Cardiac muscle cell (in vitro differentiated cells and primary cell): ENCODE measurements at regions not wholly inside any gene's neighbourhood (a gene's known extent, or its start where the extent isn't known, plus 50 kb on each side); places are given as distances from the start of the nearest gene placed in this dataset.
"Not testable (repeated sequence)": the region's sequence is repeated elsewhere in the genome, so short reads cannot be mapped to it uniquely, and the experiment has no call there.

Experiments used
- DNase-seq, 2 donors: peaks; one replicate each; pipeline versions ENCODE4 v3.0.0 to v3.0.0-alpha.2; 2010 to 2017; ENCODE audit warnings: low read depth in 1 of 2, low spot score in 1 of 2
- H3K27ac ChIP-seq: fragments of 200-600 bp; sonication (generic); 2 replicates; pipeline ENCODE4 v1.5.1; 2016
- H3K27me3 ChIP-seq: fragments of 200-600 bp; sonication (generic); 2 replicates; pipeline ENCODE4 v1.6.0; 2016; ENCODE audit warnings: control low read depth
- H3K36me3 ChIP-seq: fragments of 200-600 bp; sonication (generic); 2 replicates; pipeline ENCODE4 v1.5.1; 2016; ENCODE audit warnings: control low read depth
- H3K4me1 ChIP-seq: fragments of 200-600 bp; sonication (generic); 2 replicates; pipeline ENCODE4 v1.8.1; 2017; ENCODE audit warnings: low read depth, mild to moderate bottlenecking, mixed run types
- H3K4me3 ChIP-seq: fragments of 200-600 bp; sonication (generic); 2 replicates; pipeline ENCODE4 v1.5.1; 2016; ENCODE audit warnings: mild to moderate bottlenecking
- H3K9me3 ChIP-seq: fragments of 200-600 bp; sonication (generic); 2 replicates; pipeline ENCODE4 v1.5.1; 2017; ENCODE audit warnings: low read depth, mild to moderate bottlenecking, control low read depth
- TF ChIP-seq, protein P1 (sequence below): IDR thresholded peaks from 2 replicates; pipeline ENCODE4 v1.5.1; 2012; ENCODE audit warnings: low read depth, mild to moderate bottlenecking, low read length

DNA sequence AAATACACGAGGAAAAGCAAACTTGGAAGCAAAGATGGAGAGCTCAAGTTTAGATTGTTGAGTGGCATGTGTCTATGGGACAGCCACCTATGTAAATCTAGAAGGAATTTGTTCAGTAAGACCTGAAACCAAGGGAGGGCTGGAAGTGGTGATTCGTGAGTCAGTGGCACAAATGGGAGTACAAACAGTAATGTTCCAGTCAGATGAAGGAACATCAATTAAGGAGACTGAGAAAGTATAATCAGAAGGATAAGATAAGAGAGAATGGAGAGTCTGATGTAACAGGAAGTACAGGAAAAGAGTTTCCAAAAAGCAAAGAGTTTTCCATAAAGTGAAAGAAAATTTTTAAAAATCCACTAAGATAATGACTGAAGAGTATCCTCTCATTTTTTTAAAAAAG is 544.2 kb downstream of the KIF20B start:
- Histone ChIP-seq H3K4me1 (no peaks in the 10 kb centered on the region), H3K27ac (no peak overlapping the region), H3K4me3 (no peak overlapping the region), H3K27me3 (no peaks in the 10 kb centered on the region), H3K9me3 (no peaks in the 10 kb centered on the region), H3K36me3 (no peaks in the 10 kb centered on the region)
- TF ChIP-seq, protein P1, sequence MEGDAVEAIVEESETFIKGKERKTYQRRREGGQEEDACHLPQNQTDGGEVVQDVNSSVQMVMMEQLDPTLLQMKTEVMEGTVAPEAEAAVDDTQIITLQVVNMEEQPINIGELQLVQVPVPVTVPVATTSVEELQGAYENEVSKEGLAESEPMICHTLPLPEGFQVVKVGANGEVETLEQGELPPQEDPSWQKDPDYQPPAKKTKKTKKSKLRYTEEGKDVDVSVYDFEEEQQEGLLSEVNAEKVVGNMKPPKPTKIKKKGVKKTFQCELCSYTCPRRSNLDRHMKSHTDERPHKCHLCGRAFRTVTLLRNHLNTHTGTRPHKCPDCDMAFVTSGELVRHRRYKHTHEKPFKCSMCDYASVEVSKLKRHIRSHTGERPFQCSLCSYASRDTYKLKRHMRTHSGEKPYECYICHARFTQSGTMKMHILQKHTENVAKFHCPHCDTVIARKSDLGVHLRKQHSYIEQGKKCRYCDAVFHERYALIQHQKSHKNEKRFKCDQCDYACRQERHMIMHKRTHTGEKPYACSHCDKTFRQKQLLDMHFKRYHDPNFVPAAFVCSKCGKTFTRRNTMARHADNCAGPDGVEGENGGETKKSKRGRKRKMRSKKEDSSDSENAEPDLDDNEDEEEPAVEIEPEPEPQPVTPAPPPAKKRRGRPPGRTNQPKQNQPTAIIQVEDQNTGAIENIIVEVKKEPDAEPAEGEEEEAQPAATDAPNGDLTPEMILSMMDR, result no peak
- DNase-seq, result peak in 1 of 2 donors; percentile 58

DNA sequence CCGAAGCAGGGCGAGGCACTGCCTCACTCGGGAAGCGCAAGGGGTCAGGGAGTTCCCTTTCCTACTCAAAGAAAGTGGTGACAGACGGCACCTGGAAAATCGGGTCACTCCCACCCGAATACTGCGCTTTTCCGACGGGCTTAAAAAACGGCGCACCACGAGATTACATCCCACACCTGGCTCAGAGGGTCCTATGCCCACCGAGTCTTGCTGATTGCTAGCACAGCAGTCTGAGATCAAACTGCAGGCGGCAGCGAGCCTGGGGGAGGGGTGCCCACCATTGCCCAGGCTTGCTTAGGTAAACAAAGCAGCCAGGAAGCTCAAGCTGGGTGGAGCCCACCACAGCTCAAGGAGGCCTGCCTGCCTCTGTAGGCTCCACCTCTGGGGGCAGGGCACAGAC is 549.4 kb downstream of the KIF20B start:
- not testable (repeated sequence) for H3K9me3 ChIP-seq, H3K4me1 ChIP-seq, H3K27me3 ChIP-seq, DNase-seq, H3K4me3 ChIP-seq, H3K36me3 ChIP-seq, H3K27ac ChIP-seq

DNA sequence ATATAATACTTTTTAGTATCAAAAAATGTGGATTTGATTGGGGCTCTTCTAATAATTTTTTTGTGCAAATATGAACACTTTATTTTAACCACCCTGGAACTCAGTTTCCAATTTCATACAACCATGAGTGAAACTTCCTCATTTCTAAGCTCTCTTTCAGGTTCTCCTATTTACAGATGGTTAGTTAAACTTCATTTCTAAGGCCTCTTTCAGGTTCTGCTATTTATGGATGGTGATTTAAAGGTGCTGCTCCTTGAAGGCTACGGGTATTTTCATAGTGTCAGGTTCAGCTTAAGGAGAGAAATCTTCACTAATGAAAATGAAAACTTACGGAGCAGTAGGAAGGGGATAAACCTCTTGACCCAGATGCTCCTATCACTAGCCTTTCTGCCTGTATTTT is 568.3 kb downstream of the KIF20B start:
- no peaks in the 10 kb centered on the region for H3K4me1 ChIP-seq
- no peak for DNase-seq
- no peak overlapping the region for H3K4me3 ChIP-seq
- no peaks in the 10 kb centered on the region for H3K9me3 ChIP-seq
- no peaks in the 10 kb centered on the region for H3K36me3 ChIP-seq
- H3K27me3 ChIP-seq, result no peaks in the 10 kb centered on the region
- TF ChIP-seq, protein P1, result no peak
- H3K27ac ChIP-seq, result no peak overlapping the region

DNA sequence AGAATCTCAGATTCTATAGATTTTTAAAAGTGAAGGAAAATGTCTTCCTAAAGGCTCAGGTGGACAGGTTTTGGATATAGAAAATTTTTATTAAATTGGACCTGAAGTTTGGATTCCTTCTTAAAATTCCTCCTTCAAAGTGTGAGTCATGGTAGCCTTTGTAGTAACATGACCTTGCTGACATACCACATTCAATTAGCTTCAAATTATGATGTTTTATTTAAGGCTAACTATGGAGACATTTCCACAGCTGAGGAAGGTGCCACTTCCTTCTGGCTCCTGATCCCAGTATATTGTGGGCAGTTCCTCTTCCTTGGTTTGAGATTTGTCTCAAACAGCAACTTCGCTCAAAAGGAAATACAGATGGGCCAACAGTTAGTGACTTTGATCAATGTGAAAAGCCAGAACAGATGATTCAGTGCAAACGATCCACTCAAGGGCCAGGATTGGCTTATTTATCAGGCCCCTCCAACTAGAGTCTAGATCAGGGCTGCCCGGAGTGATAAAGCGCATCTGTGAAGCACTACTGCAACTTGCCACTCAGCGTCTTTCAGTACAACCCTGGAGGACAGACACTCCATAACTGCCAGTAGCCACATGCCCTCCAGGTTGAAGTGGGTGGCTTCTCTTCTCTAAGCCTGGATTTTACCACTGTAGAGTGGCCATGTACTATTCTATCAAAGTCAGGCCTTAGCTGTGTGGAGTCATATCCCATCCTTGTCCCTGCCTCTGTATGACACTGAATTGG is 573.5 kb downstream of the KIF20B start:
- TF ChIP-seq, protein P1, result no peak
- Histone ChIP-seq H3K4me1 (no peaks in the 10 kb centered on the region), H3K9me3 (no peaks in the 10 kb centered on the region), H3K27ac (no peak overlapping the region), H3K36me3 (no peaks in the 10 kb centered on the region), H3K4me3 (no peak overlapping the region), H3K27me3 (no peaks in the 10 kb centered on the region)
- DNase-seq, result peak; percentile 11

DNA sequence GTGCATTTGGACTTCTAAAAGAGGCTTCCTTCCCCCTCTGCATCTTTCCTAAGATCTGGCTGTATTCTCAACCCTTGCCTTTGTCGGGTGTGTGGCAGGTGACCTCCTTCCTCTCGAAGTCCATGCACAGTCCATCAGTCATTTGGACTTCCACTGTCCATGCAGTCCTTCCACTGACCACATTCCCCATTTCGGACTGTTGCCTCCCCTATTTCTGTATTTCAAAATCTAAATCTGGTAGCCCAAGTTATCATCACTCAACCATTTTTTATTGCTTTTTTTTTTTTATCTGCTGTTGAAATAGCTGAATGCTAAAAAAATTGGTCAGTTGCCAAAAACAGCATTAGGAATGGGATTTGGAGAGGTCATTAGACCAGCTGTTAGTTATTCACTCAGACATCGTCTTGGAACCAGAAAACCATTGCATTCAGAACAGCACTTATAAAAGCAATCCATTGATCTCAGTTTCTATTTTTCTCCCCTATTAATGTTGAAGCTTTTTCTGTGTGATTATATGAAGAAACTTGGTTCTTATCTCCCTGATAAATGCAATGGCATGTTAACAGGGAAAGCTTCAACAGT is 575.6 kb downstream of the KIF20B start:
- no peaks in the 10 kb centered on the region for H3K36me3 ChIP-seq

DNA sequence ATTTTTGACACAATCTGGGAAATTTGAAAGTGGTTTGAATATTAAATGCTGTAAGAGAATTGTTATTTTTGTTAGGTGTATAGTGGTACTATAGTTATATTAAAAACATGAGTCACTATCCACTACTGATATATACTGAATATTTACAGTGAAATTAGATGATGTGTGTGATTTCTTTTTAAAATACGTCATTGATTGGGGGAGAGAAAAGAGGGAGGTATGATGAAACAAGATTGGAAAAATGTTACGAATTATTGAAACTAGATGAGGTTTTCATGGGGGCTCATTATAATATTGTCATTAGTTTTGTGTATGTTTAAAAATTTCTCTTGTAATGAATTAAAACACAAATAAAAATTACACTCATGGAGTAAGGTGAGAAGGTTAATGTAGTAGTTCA is 571.4 kb downstream of the HTR7 start:
- Histone ChIP-seq H3K9me3 (no peaks in the 10 kb centered on the region), H3K4me3 (no peak overlapping the region), H3K27me3 (no peaks in the 10 kb centered on the region), H3K4me1 (no peaks in the 10 kb centered on the region), H3K36me3 (no peaks in the 10 kb centered on the region), H3K27ac (no peak overlapping the region)
- no peak for DNase-seq
- TF ChIP-seq, protein P1, result no peak

More for the DNA sequence above, 575.6 kb downstream of the KIF20B start:
- Histone ChIP-seq H3K27me3 (no peaks in the 10 kb centered on the region), H3K4me1 (no peaks in the 10 kb centered on the region), H3K27ac (no peak overlapping the region), H3K4me3 (no peak overlapping the region), H3K9me3 (no peaks in the 10 kb centered on the region)
- peak in 1 of 2 donors; percentile 86 for DNase-seq
- TF ChIP-seq, protein P1, result no peak
